ENCODE measurements at regions not wholly inside any gene's neighbourhood (a gene's known extent, or its start where the extent isn't known, plus 50 kb on each side); places are given as distances from the start of the nearest gene placed in this dataset.

- DNase-seq, result peak in 1 of 2 experiments; percentile 90
Observed at GRCh38 chr16:6918646-6919045, 414.0 kb upstream of the RBFOX1 start.

- no peak for DNase-seq
Observed at GRCh38 chr16:6916946-6917345, 415.7 kb upstream of the RBFOX1 start.

GRCh38 chr16:6913566-6913965, 419.1 kb upstream of the RBFOX1 start:
- DNase-seq, result no peak

- no peak for DNase-seq
Observed at GRCh38 chr16:6910301-6910700, 422.3 kb upstream of the RBFOX1 start.

GRCh38 chr16:6905601-6906000, 427.0 kb upstream of the RBFOX1 start:
- peak in 1 of 2 experiments; percentile 43 for DNase-seq

GRCh38 chr16:6903671-6904070, 429.0 kb upstream of the RBFOX1 start:
- DNase-seq, result peak in 1 of 2 experiments; percentile 39

- no peak for DNase-seq
Observed at GRCh38 chr16:6898896-6899295, 433.7 kb upstream of the RBFOX1 start.

GRCh38 chr16:6897876-6898485, 434.7 kb upstream of the RBFOX1 start:
- DNase-seq, result no peak

GRCh38 chr16:6892966-6893365, 439.7 kb upstream of the RBFOX1 start:
- DNase-seq, result no peak

- no peak for DNase-seq
Observed at GRCh38 chr16:6891496-6891895, 441.1 kb upstream of the RBFOX1 start.

- DNase-seq, result no peak
Observed at GRCh38 chr16:6888531-6888930, 444.1 kb upstream of the RBFOX1 start.

- peak in 1 of 2 experiments; percentile 58 for DNase-seq
Observed at GRCh38 chr16:6884002-6884401, 448.6 kb upstream of the RBFOX1 start.

GRCh38 chr16:6880263-6880662, 452.4 kb upstream of the RBFOX1 start:
- no peak for DNase-seq

- no peak for DNase-seq
Observed at GRCh38 chr16:6864671-6865070, 468.0 kb upstream of the RBFOX1 start.

GRCh38 chr16:6864244-6864643, 468.4 kb upstream of the RBFOX1 start:
- no peak for DNase-seq

- DNase-seq, result no peak
Observed at GRCh38 chr16:6863135-6863534, 469.5 kb upstream of the RBFOX1 start.

GRCh38 chr16:6861815-6862477, 470.7 kb upstream of the RBFOX1 start:
- no peak for DNase-seq

GRCh38 chr16:6861135-6861814, 471.4 kb upstream of the RBFOX1 start:
- DNase-seq, result no peak

- peak in 1 of 2 experiments; percentile 33 for DNase-seq
Observed at GRCh38 chr16:6857575-6857974, 475.1 kb upstream of the RBFOX1 start.

GRCh38 chr16:6856578-6856977, 476.1 kb upstream of the RBFOX1 start:
- DNase-seq, result no peak

- DNase-seq, result no peak
Observed at GRCh38 chr16:6853565-6853964, 479.1 kb upstream of the RBFOX1 start.

GRCh38 chr16:6852643-6853225, 479.9 kb upstream of the RBFOX1 start:
- DNase-seq, result no peak

- no peak for DNase-seq
Observed at GRCh38 chr16:6846452-6846851, 486.2 kb upstream of the RBFOX1 start.

GRCh38 chr16:6841392-6841791, 491.3 kb upstream of the RBFOX1 start:
- no peak for DNase-seq
